Sciatic nerve (tissue), 2 donors: ENCODE measurements at regions not wholly inside any gene's neighbourhood (a gene's known extent, or its start where the extent isn't known, plus 50 kb on each side); places are given as distances from the start of the nearest gene placed in this dataset.

Experiments
- ATAC-seq: fragments of 200-7000 bp; cut with Tn5 transposase; one replicate; pipeline ENCODE4 v1.9.1; 2020; ENCODE audit warnings: mild to moderate bottlenecking, moderate library complexity
- DNase-seq: peaks from one replicate; pipeline ENCODE4 v3.0.0-alpha.2; 2020; ENCODE audit warnings: low spot score
- intact Hi-C: fragments of 100-400 bp; cut with DNase I; formaldehyde crosslinking; loops from one replicate; pipeline ENCODE4 v1.14.2; 2022
- donor health status: DM: no; HTN: no; CAD: no.
- donor health status: DM: no; HTN: no; CAD: no.

GRCh38 chr16:6048017-6048416 is 950.4 kb upstream of the EEF2KMT start:
- no peak for DNase-seq
- intact Hi-C loops, result no loop called here
- ATAC-seq, result no peak

GRCh38 chr16:6047325-6047724 is 949.7 kb upstream of the EEF2KMT start:
- ATAC-seq (no peak), DNase-seq (no peak)
- intact Hi-C loops, result no loop called here

GRCh38 chr16:6038941-6039645 is 941.5 kb upstream of the EEF2KMT start:
- DNase-seq (no peak), ATAC-seq (no peak)
- intact Hi-C loops, result no loop called here

GRCh38 chr16:6035161-6035560 is 937.6 kb upstream of the EEF2KMT start:
- intact Hi-C loops, result no loop called here
- no peak for DNase-seq
- ATAC-seq, result no peak

- ATAC-seq (no peak), DNase-seq (no peak)
- intact Hi-C loops, result no loop called here
Measured at GRCh38 chr16:6034511-6034910, 936.9 kb upstream of the EEF2KMT start.

GRCh38 chr16:6032438-6032837 is 934.8 kb upstream of the EEF2KMT start:
- DNase-seq (no peak), ATAC-seq (no peak)
- intact Hi-C loops, result no loop called here

GRCh38 chr16:6031567-6031966 is 934.0 kb upstream of the EEF2KMT start:
- intact Hi-C loops, result no loop called here
- DNase-seq (no peak), ATAC-seq (no peak)

- intact Hi-C loops, result no loop called here
- ATAC-seq (no peak), DNase-seq (no peak)
Measured at GRCh38 chr16:6031102-6031501, 933.5 kb upstream of the EEF2KMT start.

- intact Hi-C loops, result no loop called here
- DNase-seq (no peak), ATAC-seq (no peak)
Measured at GRCh38 chr16:6027733-6028132, 930.1 kb upstream of the EEF2KMT start.

GRCh38 chr16:6023449-6023848 is 925.9 kb upstream of the EEF2KMT start:
- no peak for ATAC-seq
- intact Hi-C loops, result no loop called here
- DNase-seq, result no peak

- ATAC-seq (no peak), DNase-seq (no peak)
- intact Hi-C loops, result no loop called here
Measured at GRCh38 chr16:6021276-6021943, 923.8 kb upstream of the EEF2KMT start.

GRCh38 chr16:6020162-6020985 is 922.8 kb upstream of the EEF2KMT start:
- ATAC-seq, result no peak
- intact Hi-C loops, result no loop called here
- no peak for DNase-seq

- ATAC-seq (no peak), DNase-seq (no peak)
- intact Hi-C loops, result no loop called here
Measured at GRCh38 chr16:6019490-6019991, 921.9 kb upstream of the EEF2KMT start.

- intact Hi-C loops, result no loop called here
- no peak for ATAC-seq
- DNase-seq, result no peak
Measured at GRCh38 chr16:6018848-6019489, 921.4 kb upstream of the EEF2KMT start.

GRCh38 chr16:6016530-6017184 is 919.1 kb upstream of the EEF2KMT start:
- intact Hi-C loops, result no loop called here
- ATAC-seq (no peak), DNase-seq (no peak)

GRCh38 chr16:6012716-6013115 is 915.1 kb upstream of the EEF2KMT start:
- intact Hi-C loops, result no loop called here

GRCh38 chr16:6009151-6009550 is 911.6 kb upstream of the EEF2KMT start:
- DNase-seq (no peak), ATAC-seq (no peak)
- intact Hi-C loops, result no loop called here

More at GRCh38 chr16:6012716-6013115, 915.1 kb upstream of the EEF2KMT start:
- no peak for ATAC-seq
- no peak for DNase-seq

GRCh38 chr16:6008670-6009069 is 911.1 kb upstream of the EEF2KMT start:
- intact Hi-C loops, result no loop called here
- no peak for ATAC-seq
- no peak for DNase-seq

- DNase-seq (no peak), ATAC-seq (no peak)
- intact Hi-C loops, result no loop called here
Measured at GRCh38 chr16:5993356-5993755, 895.8 kb upstream of the EEF2KMT start.
